ENCODE measurements at regions not wholly inside any gene's neighbourhood (a gene's known extent, or its start where the extent isn't known, plus 50 kb on each side); places are given as distances from the start of the nearest gene placed in this dataset.
A peak's percentile ranks its signal among the peaks of the same experiment; 100 is the strongest.

DNA sequence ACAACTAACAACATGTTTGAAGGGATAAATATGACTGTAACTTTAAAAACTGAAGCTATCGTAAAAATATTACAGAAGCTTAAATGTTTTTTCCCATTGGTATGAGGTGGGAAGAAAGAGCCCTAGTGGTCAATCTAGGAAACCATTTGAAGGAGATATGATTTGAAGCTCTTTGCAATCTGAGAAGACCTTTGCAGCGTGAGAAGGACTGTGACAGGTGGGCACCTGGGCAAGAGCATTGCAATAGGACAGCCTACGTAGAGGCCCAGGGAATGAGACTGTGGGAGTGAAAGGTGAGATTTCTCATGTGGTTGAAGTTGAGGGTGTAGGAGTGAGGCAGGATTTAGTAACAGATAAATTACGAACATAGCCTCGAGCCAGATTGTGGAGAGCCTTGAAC lies 108.0 kb upstream of the PDE7B start:
- Histone ChIP-seq H3K36me3 (replicated peaks; ENCODE audit: control insufficient read depth, insufficient read depth, low read length) (no peaks in the 10 kb centered on the region), H3K27me3 (ENCODE audit: control insufficient read depth, insufficient read depth, low read length) (no peaks in the 10 kb centered on the region)
- DNase-seq: peak; percentile 3

GRCh38 chr6:135748189-135748588 lies 103.3 kb upstream of the PDE7B start:
- no peaks in the 10 kb centered on the region for H3K27me3 ChIP-seq (ENCODE audit: control insufficient read depth, insufficient read depth, low read length)
- DNase-seq: no peak
- no peaks in the 10 kb centered on the region for H3K36me3 ChIP-seq (replicated peaks; ENCODE audit: control insufficient read depth, insufficient read depth, low read length)
- no peak overlapping the region for H3K4me3 ChIP-seq (ENCODE audit: insufficient read depth, low read depth, low read length)

More for the DNA sequence above, 108.0 kb upstream of the PDE7B start:
- no peak overlapping the region for H3K4me3 ChIP-seq (ENCODE audit: insufficient read depth, low read depth, low read length)

GRCh38 chr6:135750081-135750480 lies 101.4 kb upstream of the PDE7B start:
- Histone ChIP-seq H3K4me3 (ENCODE audit: insufficient read depth, low read depth, low read length) (no peak overlapping the region), H3K36me3 (replicated peaks; ENCODE audit: control insufficient read depth, insufficient read depth, low read length) (no peaks in the 10 kb centered on the region), H3K27me3 (ENCODE audit: control insufficient read depth, insufficient read depth, low read length) (no peaks in the 10 kb centered on the region)
- no peak for DNase-seq

GRCh38 chr6:135753196-135753595 lies 98.3 kb upstream of the PDE7B start:
- H3K36me3 ChIP-seq (replicated peaks; ENCODE audit: control insufficient read depth, insufficient read depth, low read length): no peaks in the 10 kb centered on the region
- no peak for DNase-seq

GRCh38 chr6:135759831-135760230 lies 91.7 kb upstream of the PDE7B start:
- peak; percentile 37 for DNase-seq
- H3K36me3 ChIP-seq (replicated peaks; ENCODE audit: control insufficient read depth, insufficient read depth, low read length): no peaks in the 10 kb centered on the region
- H3K27me3 ChIP-seq (ENCODE audit: control insufficient read depth, insufficient read depth, low read length): no peaks in the 10 kb centered on the region
- H3K4me3 ChIP-seq (ENCODE audit: insufficient read depth, low read depth, low read length): no peak overlapping the region

More at GRCh38 chr6:135753196-135753595, 98.3 kb upstream of the PDE7B start:
- Histone ChIP-seq H3K27me3 (ENCODE audit: control insufficient read depth, insufficient read depth, low read length) (no peaks in the 10 kb centered on the region), H3K4me3 (ENCODE audit: insufficient read depth, low read depth, low read length) (no peak overlapping the region)

DNA sequence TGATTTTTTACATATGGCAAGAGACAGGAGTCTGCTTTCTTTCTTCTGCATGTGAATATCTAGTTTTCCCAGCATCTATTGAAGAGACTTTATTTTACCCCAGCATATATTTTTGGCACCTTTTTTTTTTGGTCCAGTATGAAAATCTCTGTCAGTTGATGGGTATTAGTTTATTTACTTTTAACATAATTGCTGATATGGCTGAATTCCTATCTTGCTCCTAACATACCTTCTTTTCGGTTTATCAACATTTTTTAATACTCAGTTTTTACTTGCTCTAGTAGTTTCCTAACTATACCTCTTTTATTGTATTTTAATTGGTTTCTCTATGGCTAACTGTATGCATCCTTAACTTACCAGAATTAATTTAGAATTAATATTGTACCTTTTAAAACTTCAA lies 77.5 kb upstream of the PDE7B start:
- Histone ChIP-seq H3K36me3 (replicated peaks; ENCODE audit: control insufficient read depth, insufficient read depth, low read length) (no peaks in the 10 kb centered on the region), H3K4me3 (ENCODE audit: insufficient read depth, low read depth, low read length) (no peak overlapping the region), H3K27me3 (ENCODE audit: control insufficient read depth, insufficient read depth, low read length) (no peaks in the 10 kb centered on the region)
- DNase-seq: no peak

- no peaks in the 10 kb centered on the region for H3K27me3 ChIP-seq (ENCODE audit: control insufficient read depth, insufficient read depth, low read length)
- no peak for DNase-seq
- no peak overlapping the region for H3K4me3 ChIP-seq (ENCODE audit: insufficient read depth, low read depth, low read length)
- no peaks in the 10 kb centered on the region for H3K36me3 ChIP-seq (replicated peaks; ENCODE audit: control insufficient read depth, insufficient read depth, low read length)
Measured at GRCh38 chr6:135779213-135779612, 72.3 kb upstream of the PDE7B start.

DNA sequence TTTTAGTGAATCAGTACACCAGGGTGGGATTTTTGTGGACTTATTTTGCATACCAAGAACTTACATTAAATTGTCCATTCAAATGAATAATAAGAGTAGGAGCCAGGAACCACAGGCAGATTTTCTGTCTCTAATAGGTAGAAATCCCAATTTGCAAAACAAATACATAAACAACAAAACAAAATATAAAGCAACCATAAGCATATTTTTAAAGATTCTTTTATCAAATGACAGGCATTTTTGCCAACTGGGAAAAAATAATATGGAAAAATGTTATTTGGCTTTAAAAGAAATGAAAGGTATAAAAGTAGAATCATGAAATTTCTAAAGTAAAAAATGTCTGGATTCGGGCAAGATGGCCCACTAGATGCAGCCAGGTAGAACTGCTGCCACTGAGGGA lies 71.2 kb upstream of the PDE7B start:
- no peaks in the 10 kb centered on the region for H3K27me3 ChIP-seq (ENCODE audit: control insufficient read depth, insufficient read depth, low read length)
- no peak overlapping the region for H3K4me3 ChIP-seq (ENCODE audit: insufficient read depth, low read depth, low read length)
- H3K36me3 ChIP-seq (replicated peaks; ENCODE audit: control insufficient read depth, insufficient read depth, low read length): no peaks in the 10 kb centered on the region
- DNase-seq: no peak

- no peaks in the 10 kb centered on the region for H3K27me3 ChIP-seq (ENCODE audit: control insufficient read depth, insufficient read depth, low read length)
- H3K36me3 ChIP-seq (replicated peaks; ENCODE audit: control insufficient read depth, insufficient read depth, low read length): no peaks in the 10 kb centered on the region
- DNase-seq: no peak
- H3K4me3 ChIP-seq (ENCODE audit: insufficient read depth, low read depth, low read length): no peak overlapping the region
Measured at GRCh38 chr6:135782546-135782945, 69.0 kb upstream of the PDE7B start.

GRCh38 chr6:135784507-135784906 lies 67.0 kb upstream of the PDE7B start:
- Histone ChIP-seq H3K36me3 (replicated peaks; ENCODE audit: control insufficient read depth, insufficient read depth, low read length) (no peaks in the 10 kb centered on the region), H3K4me3 (ENCODE audit: insufficient read depth, low read depth, low read length) (no peak overlapping the region), H3K27me3 (ENCODE audit: control insufficient read depth, insufficient read depth, low read length) (no peaks in the 10 kb centered on the region)
- DNase-seq: no peak

GRCh38 chr6:135789375-135790050 lies 62.0 kb upstream of the PDE7B start:
- DNase-seq: no peak
- Histone ChIP-seq H3K4me3 (ENCODE audit: insufficient read depth, low read depth, low read length) (no peak overlapping the region), H3K27me3 (ENCODE audit: control insufficient read depth, insufficient read depth, low read length) (no peaks in the 10 kb centered on the region), H3K36me3 (replicated peaks; ENCODE audit: control insufficient read depth, insufficient read depth, low read length) (no peaks in the 10 kb centered on the region)

- Histone ChIP-seq H3K27me3 (ENCODE audit: control insufficient read depth, insufficient read depth, low read length) (no peaks in the 10 kb centered on the region), H3K4me3 (ENCODE audit: insufficient read depth, low read depth, low read length) (no peak overlapping the region), H3K36me3 (replicated peaks; ENCODE audit: control insufficient read depth, insufficient read depth, low read length) (no peaks in the 10 kb centered on the region)
- DNase-seq: no peak
Measured at GRCh38 chr6:135791441-135791840, 60.1 kb upstream of the PDE7B start.

GRCh38 chr6:135796643-135797305 lies 54.7 kb upstream of the PDE7B start:
- DNase-seq: no peak
- H3K27me3 ChIP-seq (ENCODE audit: control insufficient read depth, insufficient read depth, low read length): no peaks in the 10 kb centered on the region
- H3K36me3 ChIP-seq (replicated peaks; ENCODE audit: control insufficient read depth, insufficient read depth, low read length): no peaks in the 10 kb centered on the region
- no peak overlapping the region for H3K4me3 ChIP-seq (ENCODE audit: insufficient read depth, low read depth, low read length)

DNA sequence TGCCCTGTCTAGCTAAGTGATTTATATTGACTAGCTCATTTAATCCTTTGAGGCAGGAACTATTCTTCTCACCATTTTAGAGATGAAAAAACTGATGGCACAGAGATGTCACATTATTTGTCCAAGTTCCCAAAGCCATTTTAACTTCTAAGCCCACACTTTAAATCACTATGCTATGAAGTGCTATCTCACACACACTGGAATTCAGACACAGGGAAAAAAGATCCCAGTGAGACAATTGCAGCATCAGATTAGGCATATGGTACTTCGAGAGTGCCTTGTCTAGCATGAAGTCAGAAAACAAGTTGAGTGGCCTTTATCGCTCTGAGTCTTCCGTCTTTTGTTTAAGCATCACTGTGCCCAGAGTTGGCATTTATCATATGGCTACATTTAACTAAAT lies 54.1 kb upstream of the PDE7B start:
- DNase-seq: no peak
- Histone ChIP-seq H3K4me3 (ENCODE audit: insufficient read depth, low read depth, low read length) (no peak overlapping the region), H3K36me3 (replicated peaks; ENCODE audit: control insufficient read depth, insufficient read depth, low read length) (no peaks in the 10 kb centered on the region), H3K27me3 (ENCODE audit: control insufficient read depth, insufficient read depth, low read length) (no peaks in the 10 kb centered on the region)

- H3K27me3 ChIP-seq (ENCODE audit: control insufficient read depth, insufficient read depth, low read length): no peaks in the 10 kb centered on the region
- DNase-seq: no peak
- no peak overlapping the region for H3K4me3 ChIP-seq (ENCODE audit: insufficient read depth, low read depth, low read length)
Measured at GRCh38 chr6:135798751-135799515, 52.6 kb upstream of the PDE7B start.

More at GRCh38 chr6:135798751-135799515, 52.6 kb upstream of the PDE7B start:
- H3K36me3 ChIP-seq (replicated peaks; ENCODE audit: control insufficient read depth, insufficient read depth, low read length): no peaks in the 10 kb centered on the region
